Right lobe of liver (tissue), 4 donors: ENCODE measurements at regions not wholly inside any gene's neighbourhood (a gene's known extent, or its start where the extent isn't known, plus 50 kb on each side); places are given as distances from the start of the nearest gene placed in this dataset.

Experiments
- POLR2A ChIP-seq: fragments of 450-650 bp; IDR thresholded peaks from one replicate; pipeline ENCODE4 v1.6.1; 2017; ENCODE audit warnings: antibody characterized with exemption, mild to moderate bottlenecking
- TF ChIP-seq, protein P1 (sequence below), 4 donors: fragments of 200-600 bp in 3 of 4; fragments of 450-650 bp in 1 of 4; IDR thresholded peaks; one replicate each; pipeline versions ENCODE4 v1.5.1 to v1.8.0; 2016 to 2022; ENCODE audit warnings: antibody characterized with exemption in 4 of 4, mild to moderate bottlenecking in 2 of 4
- donor health status: DM: no; HTN: no; CAD: no.
- donor health status: DM: no; HTN: no; CAD: no.
- donor health status: DM: no; HTN: yes; CAD: no.

DNA sequence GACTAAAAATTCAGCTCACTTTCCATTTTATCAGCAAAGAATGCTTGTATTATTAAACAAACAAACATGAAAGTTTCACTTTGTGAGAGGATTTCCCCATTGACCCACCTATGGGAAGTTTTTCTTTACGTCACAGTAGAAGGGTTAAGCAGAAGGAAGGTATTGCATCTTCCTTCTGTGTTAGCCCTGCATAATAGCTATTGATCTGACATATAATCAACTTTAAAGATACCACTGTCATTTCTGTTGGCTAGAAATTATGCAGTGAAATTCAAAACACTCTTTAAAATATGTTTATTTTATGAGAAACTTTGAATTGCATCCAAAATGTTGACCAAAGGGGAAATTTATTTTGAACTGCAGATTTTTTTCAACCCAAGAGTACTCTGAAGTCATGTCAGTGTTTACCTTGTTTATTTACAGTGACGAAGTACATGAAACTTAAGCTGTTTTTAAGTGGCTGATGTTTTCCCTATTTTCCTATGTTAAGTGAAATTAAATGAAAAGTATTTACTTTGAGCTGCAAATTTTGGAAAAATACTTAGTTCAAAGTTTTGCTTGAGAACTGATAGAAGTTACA, 566.4 kb downstream of the ZEB2 start:
- TF ChIP-seq, protein P1, sequence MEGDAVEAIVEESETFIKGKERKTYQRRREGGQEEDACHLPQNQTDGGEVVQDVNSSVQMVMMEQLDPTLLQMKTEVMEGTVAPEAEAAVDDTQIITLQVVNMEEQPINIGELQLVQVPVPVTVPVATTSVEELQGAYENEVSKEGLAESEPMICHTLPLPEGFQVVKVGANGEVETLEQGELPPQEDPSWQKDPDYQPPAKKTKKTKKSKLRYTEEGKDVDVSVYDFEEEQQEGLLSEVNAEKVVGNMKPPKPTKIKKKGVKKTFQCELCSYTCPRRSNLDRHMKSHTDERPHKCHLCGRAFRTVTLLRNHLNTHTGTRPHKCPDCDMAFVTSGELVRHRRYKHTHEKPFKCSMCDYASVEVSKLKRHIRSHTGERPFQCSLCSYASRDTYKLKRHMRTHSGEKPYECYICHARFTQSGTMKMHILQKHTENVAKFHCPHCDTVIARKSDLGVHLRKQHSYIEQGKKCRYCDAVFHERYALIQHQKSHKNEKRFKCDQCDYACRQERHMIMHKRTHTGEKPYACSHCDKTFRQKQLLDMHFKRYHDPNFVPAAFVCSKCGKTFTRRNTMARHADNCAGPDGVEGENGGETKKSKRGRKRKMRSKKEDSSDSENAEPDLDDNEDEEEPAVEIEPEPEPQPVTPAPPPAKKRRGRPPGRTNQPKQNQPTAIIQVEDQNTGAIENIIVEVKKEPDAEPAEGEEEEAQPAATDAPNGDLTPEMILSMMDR (IDR thresholded peaks at IDR 0.05): no peak
- no peak for TF ChIP-seq POLR2A
